ENCODE measurements at regions not wholly inside any gene's neighbourhood (a gene's known extent, or its start where the extent isn't known, plus 50 kb on each side); places are given as distances from the start of the nearest gene placed in this dataset.

- DNase-seq (ENCODE audit: insufficient read length, low spot score, missing footprints) = no peak
- Histone ChIP-seq H3K4me1 (ENCODE audit: insufficient read depth, low read length) (peaks cover 3% of the 10 kb centered on the region), H3K9me3 (ENCODE audit: low read depth, low read length) (no peaks in the 10 kb centered on the region), H4K20me1 (ENCODE audit: insufficient read depth, low read length) (no peaks in the 10 kb centered on the region), H3K4me3 (ENCODE audit: insufficient read depth, low read length) (no peak overlapping the region), H3K79me2 (ENCODE audit: insufficient read depth, low read length) (no peaks in the 10 kb centered on the region), H3K27me3 (ENCODE audit: insufficient read depth, low read length) (no peaks in the 10 kb centered on the region), H3K4me2 (ENCODE audit: insufficient read depth, low read length) (no peak overlapping the region), H3K36me3 (ENCODE audit: insufficient read depth, low read length) (no peaks in the 10 kb centered on the region), H2AFZ (ENCODE audit: low read length) (no peak overlapping the region), H3K27ac (ENCODE audit: low read depth, low read length) (no peak overlapping the region)
- no peak for TF ChIP-seq CTCF (IDR thresholded peaks at IDR 0.05; ENCODE audit: extremely low read depth, low read depth, low read length)
These were observed 158.5 kb downstream of the INSIG2 start for GRCh38 chr2:118246726-118247125.

GRCh38 chr2:118246079-118246478 is 157.8 kb downstream of the INSIG2 start:
- no peak for DNase-seq (ENCODE audit: insufficient read length, low spot score, missing footprints)
- no peak overlapping the region for H3K4me3 ChIP-seq (ENCODE audit: insufficient read depth, low read length)
- no peak overlapping the region for H2AFZ ChIP-seq (ENCODE audit: low read length)
- H3K27ac ChIP-seq (ENCODE audit: low read depth, low read length) = no peak overlapping the region
- H3K4me1 ChIP-seq (ENCODE audit: insufficient read depth, low read length) = peaks cover 3% of the 10 kb centered on the region
- no peaks in the 10 kb centered on the region for H3K36me3 ChIP-seq (ENCODE audit: insufficient read depth, low read length)
- no peak overlapping the region for H3K4me2 ChIP-seq (ENCODE audit: insufficient read depth, low read length)
- no peaks in the 10 kb centered on the region for H3K79me2 ChIP-seq (ENCODE audit: insufficient read depth, low read length)
- H3K27me3 ChIP-seq (ENCODE audit: insufficient read depth, low read length) = no peaks in the 10 kb centered on the region
- H4K20me1 ChIP-seq (ENCODE audit: insufficient read depth, low read length) = no peaks in the 10 kb centered on the region
- no peak for TF ChIP-seq CTCF (IDR thresholded peaks at IDR 0.05; ENCODE audit: extremely low read depth, low read depth, low read length)
- no peaks in the 10 kb centered on the region for H3K9me3 ChIP-seq (ENCODE audit: low read depth, low read length)

- Histone ChIP-seq H2AFZ (ENCODE audit: low read length) (no peak overlapping the region), H4K20me1 (ENCODE audit: insufficient read depth, low read length) (no peaks in the 10 kb centered on the region), H3K4me2 (ENCODE audit: insufficient read depth, low read length) (no peak overlapping the region), H3K27ac (ENCODE audit: low read depth, low read length) (no peak overlapping the region), H3K79me2 (ENCODE audit: insufficient read depth, low read length) (no peaks in the 10 kb centered on the region), H3K4me1 (ENCODE audit: insufficient read depth, low read length) (peaks cover 2% of the 10 kb centered on the region), H3K9me3 (ENCODE audit: low read depth, low read length) (no peaks in the 10 kb centered on the region), H3K27me3 (ENCODE audit: insufficient read depth, low read length) (no peaks in the 10 kb centered on the region), H3K36me3 (ENCODE audit: insufficient read depth, low read length) (no peaks in the 10 kb centered on the region), H3K4me3 (ENCODE audit: insufficient read depth, low read length) (no peak overlapping the region)
- no peak for TF ChIP-seq CTCF (IDR thresholded peaks at IDR 0.05; ENCODE audit: extremely low read depth, low read depth, low read length)
- no peak for DNase-seq (ENCODE audit: insufficient read length, low spot score, missing footprints)
These were observed 156.4 kb downstream of the INSIG2 start for GRCh38 chr2:118244686-118245085.

- Histone ChIP-seq H3K27ac (ENCODE audit: low read depth, low read length) (no peak overlapping the region), H3K4me1 (ENCODE audit: insufficient read depth, low read length) (no peaks in the 10 kb centered on the region), H3K79me2 (ENCODE audit: insufficient read depth, low read length) (no peaks in the 10 kb centered on the region), H4K20me1 (ENCODE audit: insufficient read depth, low read length) (no peaks in the 10 kb centered on the region), H3K36me3 (ENCODE audit: insufficient read depth, low read length) (no peaks in the 10 kb centered on the region), H2AFZ (ENCODE audit: low read length) (no peak overlapping the region), H3K4me3 (ENCODE audit: insufficient read depth, low read length) (no peak overlapping the region), H3K4me2 (ENCODE audit: insufficient read depth, low read length) (no peak overlapping the region), H3K9me3 (ENCODE audit: low read depth, low read length) (no peaks in the 10 kb centered on the region), H3K27me3 (ENCODE audit: insufficient read depth, low read length) (no peaks in the 10 kb centered on the region)
- no peak for TF ChIP-seq CTCF (IDR thresholded peaks at IDR 0.05; ENCODE audit: extremely low read depth, low read depth, low read length)
- no peak for DNase-seq (ENCODE audit: insufficient read length, low spot score, missing footprints)
These were observed 154.8 kb downstream of the INSIG2 start for GRCh38 chr2:118243031-118243430.
